HCT116 (cell line): ENCODE measurements at regions not wholly inside any gene's neighbourhood (a gene's known extent, or its start where the extent isn't known, plus 50 kb on each side); places are given as distances from the start of the nearest gene placed in this dataset.

Source experiments
- ATAC-seq: fragments of 200-7000 bp; cut with Tn5 transposase; 2 replicates; pipeline ENCODE4 v1.9.1; 2020; ENCODE audit warnings: mild to moderate bottlenecking, moderate library complexity
- BruUV-seq: library from RNA; stranded (reverse); fragments of 400-500 nt; replicated peaks from 2 replicates; lab custom pipeline; 2021; lab: Mats Ljungman, UMichigan
- CTCF ChIA-PET: fragments of 300-600 bp; sonication (Branson Sonifier 250); formaldehyde crosslinking; loops from one replicate; lab custom pipeline; 2021; ENCODE audit warnings: antibody characterized with exemption; lab: Charles Lee
- POLR2A ChIA-PET: fragments of 300-600, 350-600 bp; sonication (Branson Sonifier 250); formaldehyde crosslinking; loops from one replicate; lab custom pipeline; 2021; ENCODE audit warnings: antibody characterized with exemption; lab: Charles Lee
- RAD21 ChIA-PET, 2 experiments: fragments of 300-600 bp; sonication (Branson Sonifier 250); formaldehyde crosslinking; loops; one replicate each; lab custom pipeline; 2023; ENCODE audit warnings: low total read pairs in 2 of 2; ENCODE audit not compliant: uncharacterized antibody in 2 of 2, unreplicated experiment in 2 of 2, low non-redundant PET in 1 of 2; lab: Charles Lee
- DNase-seq: peaks from one replicate; pipeline ENCODE4 v3.0.0-alpha.2; 2010; ENCODE audit warnings: low read depth, low spot score
- H2AFZ ChIP-seq: fragments of 200-600 bp; shearing (Covaris generic), sonication (generic); 2 replicates; pipeline ENCODE4 v1.6.1; 2017; ENCODE audit warnings: low read depth, mixed run types, mixed read lengths, antibody characterized with exemption, low read length; ENCODE audit not compliant: poor library complexity, severe bottlenecking
- H3K27ac ChIP-seq: 2 replicates; pipeline ENCODE4 v1.5.1; 2012; ENCODE audit warnings: low read depth, low read length
- H3K27me3 ChIP-seq: fragments of 200-600 bp; sonication (generic); 2 replicates; pipeline ENCODE4 v1.6.1; 2016; ENCODE audit warnings: mixed run types, low read length, mixed read lengths; ENCODE audit not compliant: insufficient read depth
- H3K36me3 ChIP-seq, 2 experiments: fragments of 200-500 bp in 1 of 2; fragments of 200-600 bp in 1 of 2; sonication (Bioruptor generic) in 1 of 2; sonication (generic) in 1 of 2; 2 replicates each; pipeline versions ENCODE4 v1.5.1 to v1.6.1; 2014 to 2016; ENCODE audit warnings: low read length in 2 of 2, inconsistent platforms in 1 of 2, mixed read lengths in 1 of 2, mixed run types in 1 of 2; ENCODE audit not compliant: insufficient read depth in 2 of 2, control insufficient read depth in 1 of 2
- H3K4me1 ChIP-seq, 2 experiments: fragments of 200-600 bp in 1 of 2; sonication (generic) in 1 of 2; 2 replicates each; pipeline versions ENCODE4 v1.5.1 to v1.6.1; 2012 to 2017; ENCODE audit warnings: low read length in 2 of 2, inconsistent platforms in 1 of 2, mild to moderate bottlenecking in 1 of 2, mixed read lengths in 1 of 2, mixed run types in 1 of 2, moderate library complexity in 1 of 2; ENCODE audit not compliant: insufficient read depth in 2 of 2, control insufficient read depth in 1 of 2
- H3K4me2 ChIP-seq: fragments of 200-600 bp; sonication (generic); 2 replicates; pipeline ENCODE4 v1.6.1; 2017; ENCODE audit warnings: mixed run types, low read length, mixed read lengths
- H3K4me3 ChIP-seq, 2 experiments: fragments of 200-600 bp in 1 of 2; sonication (generic) in 1 of 2; replicated peaks in 1 of 2; 2 replicates each; pipeline ENCODE4 v1.5.1; 2011 to 2016; ENCODE audit warnings: low read length in 2 of 2, control low read depth in 1 of 2, low read depth in 1 of 2, mild to moderate bottlenecking in 1 of 2, mixed read lengths in 1 of 2, mixed run types in 1 of 2
- H3K79me2 ChIP-seq: fragments of 200-600 bp; sonication (generic); 2 replicates; pipeline ENCODE4 v1.6.1; 2017; ENCODE audit warnings: mild to moderate bottlenecking, mixed run types, low read length, moderate library complexity, mixed read lengths; ENCODE audit not compliant: insufficient read depth
- H3K9ac ChIP-seq: fragments of 200-600 bp; sonication (generic); 2 replicates; pipeline ENCODE4 v1.6.1; 2016; ENCODE audit warnings: low read length, mixed read lengths
- H3K9me2 ChIP-seq: fragments of 200-600 bp; sonication (generic), shearing (Covaris generic); 2 replicates; pipeline ENCODE4 v1.6.1; 2017; ENCODE audit warnings: mixed run types, mild to moderate bottlenecking, moderate library complexity; ENCODE audit not compliant: insufficient read depth
- H3K9me3 ChIP-seq, 2 experiments: fragments of 200-500 bp in 1 of 2; fragments of 200-600 bp in 1 of 2; sonication (Bioruptor generic) in 1 of 2; sonication (generic) in 1 of 2; 2 replicates each; pipeline ENCODE4 v1.6.1; 2014 to 2017; ENCODE audit warnings: low read length in 2 of 2, mixed read lengths in 2 of 2, inconsistent platforms in 1 of 2, low read depth in 1 of 2, mild to moderate bottlenecking in 1 of 2, mixed run types in 1 of 2, moderate library complexity in 1 of 2; ENCODE audit not compliant: control insufficient read depth in 1 of 2, insufficient read depth in 1 of 2
- H4K20me1 ChIP-seq: fragments of 200-600 bp; sonication (generic), shearing (Covaris generic); 2 replicates; pipeline ENCODE4 v1.6.1; 2017; ENCODE audit warnings: mixed run types, mild to moderate bottlenecking, moderate library complexity; ENCODE audit not compliant: insufficient read depth
- ATF3 ChIP-seq: IDR thresholded peaks from 2 replicates; pipeline ENCODE4 v1.6.1; 2012
- CBX3 ChIP-seq: IDR thresholded peaks from 2 replicates; pipeline ENCODE4 v1.6.1; 2012; ENCODE audit warnings: low read depth
- EGR1 ChIP-seq: IDR thresholded peaks from 2 replicates; pipeline ENCODE4 v1.6.1; 2012; ENCODE audit warnings: low read depth
- ELF1 ChIP-seq: IDR thresholded peaks from 2 replicates; pipeline ENCODE4 v1.6.1; 2012; ENCODE audit warnings: low read depth, borderline replicate concordance
- EZH2phosphoT487 ChIP-seq: fragments of 200-600 bp; IDR thresholded peaks from 2 replicates; pipeline ENCODE4 v1.6.1; 2018; ENCODE audit warnings: antibody characterized with exemption, borderline replicate concordance
- MAX ChIP-seq: IDR thresholded peaks from 2 replicates; pipeline ENCODE4 v1.6.1; 2012
- POLR2A ChIP-seq: IDR thresholded peaks from 2 replicates; pipeline ENCODE4 v1.7.0; 2011; ENCODE audit warnings: borderline replicate concordance; ENCODE audit not compliant: insufficient read depth, insufficient read length; ENCODE audit errors: extremely low read depth
- POLR2AphosphoS5 ChIP-seq: IDR thresholded peaks from 2 replicates; pipeline ENCODE4 v1.6.1; 2011; ENCODE audit warnings: mild to moderate bottlenecking, low read depth, low read length, moderate library complexity
- RAD21 ChIP-seq: IDR thresholded peaks from 2 replicates; pipeline ENCODE4 v1.6.1; 2012; ENCODE audit warnings: low read depth, mild to moderate bottlenecking
- REST ChIP-seq: IDR thresholded peaks from 2 replicates; pipeline ENCODE4 v1.6.1; 2012; ENCODE audit warnings: low read depth
- SIN3A ChIP-seq: IDR thresholded peaks from 2 replicates; pipeline ENCODE4 v1.6.1; 2012; ENCODE audit warnings: low read depth
- SRF ChIP-seq: IDR thresholded peaks from 2 replicates; pipeline ENCODE4 v1.6.1; 2012; ENCODE audit warnings: low read depth
- YY1 ChIP-seq: IDR thresholded peaks from 2 replicates; pipeline ENCODE4 v1.6.1; 2011; ENCODE audit warnings: low read length, low read depth, moderate library complexity, mild to moderate bottlenecking; ENCODE audit not compliant: insufficient replicate concordance; ENCODE audit errors: extremely low read depth
- ZBTB33 ChIP-seq: IDR thresholded peaks from 2 replicates; pipeline ENCODE4 v1.6.1; 2011; ENCODE audit warnings: mild to moderate bottlenecking, low read length, moderate library complexity; ENCODE audit not compliant: insufficient replicate concordance; ENCODE audit errors: extremely low read depth
- ZFX ChIP-seq: fragments of 450-650 bp; IDR thresholded peaks from 2 replicates; pipeline ENCODE4 v1.6.1; 2017
- intact Hi-C: fragments of 100-400 bp; cut with micrococcal nuclease; formaldehyde crosslinking; loops from 2 replicates; pipeline ENCODE4 v1.10.0; 2022

- H3K4me2 ChIP-seq = no peak overlapping the region
- no peak for ATAC-seq
- H3K36me3 ChIP-seq = no peaks in the 10 kb centered on the region
- no peaks in the 10 kb centered on the region for H3K79me2 ChIP-seq
- no peak overlapping the region for H2AFZ ChIP-seq
- no TSS peak for BruUV-seq
- no peak for TF ChIP-seq SRF
- TF ChIP-seq ATF3 = no peak
- TF ChIP-seq EGR1 = no peak
- no peak for TF ChIP-seq YY1
- TF ChIP-seq CBX3 = no peak
- no peak for TF ChIP-seq MAX
- TF ChIP-seq REST = no peak
- TF ChIP-seq POLR2AphosphoS5 = no peak
- no peak for TF ChIP-seq RAD21
- TF ChIP-seq POLR2A = no peak
- TF ChIP-seq ELF1 = no peak
- no peak for TF ChIP-seq SIN3A
- no peak for TF ChIP-seq ZFX
- TF ChIP-seq ZBTB33 = no peak
- TF ChIP-seq EZH2phosphoT487 = no peak
- ChIA-PET POLR2A (no interaction called here), RAD21 (no interaction called here), CTCF (no interaction called here)
- no peak for DNase-seq
- no peaks in the 10 kb centered on the region for H4K20me1 ChIP-seq
- no peak overlapping the region for H3K9ac ChIP-seq
- peaks cover 0 to 5% of the 10 kb centered on the region in 2 experiments; a peak in 2 of 4 replicates for H3K9me3 ChIP-seq
- no peaks in the 10 kb centered on the region for H3K9me2 ChIP-seq
- H3K4me1 ChIP-seq = no peaks in the 10 kb centered on the region
- no peak overlapping the region for H3K27ac ChIP-seq
- intact Hi-C loops = no loop called here
- H3K27me3 ChIP-seq = no peaks in the 10 kb centered on the region
- no peak overlapping the region for H3K4me3 ChIP-seq
Observed at GRCh38 chr15:25182098-25182478, 227.3 kb downstream of the SNRPN start.
